ENCODE measurements at regions not wholly inside any gene's neighbourhood (a gene's known extent, or its start where the extent isn't known, plus 50 kb on each side); places are given as distances from the start of the nearest gene placed in this dataset.
A peak's percentile ranks its signal among the peaks of the same experiment; 100 is the strongest.

GRCh38 chr16:66278604-66279262 lies 87.8 kb upstream of the CDH5 start:
- TF ChIP-seq, protein P1, sequence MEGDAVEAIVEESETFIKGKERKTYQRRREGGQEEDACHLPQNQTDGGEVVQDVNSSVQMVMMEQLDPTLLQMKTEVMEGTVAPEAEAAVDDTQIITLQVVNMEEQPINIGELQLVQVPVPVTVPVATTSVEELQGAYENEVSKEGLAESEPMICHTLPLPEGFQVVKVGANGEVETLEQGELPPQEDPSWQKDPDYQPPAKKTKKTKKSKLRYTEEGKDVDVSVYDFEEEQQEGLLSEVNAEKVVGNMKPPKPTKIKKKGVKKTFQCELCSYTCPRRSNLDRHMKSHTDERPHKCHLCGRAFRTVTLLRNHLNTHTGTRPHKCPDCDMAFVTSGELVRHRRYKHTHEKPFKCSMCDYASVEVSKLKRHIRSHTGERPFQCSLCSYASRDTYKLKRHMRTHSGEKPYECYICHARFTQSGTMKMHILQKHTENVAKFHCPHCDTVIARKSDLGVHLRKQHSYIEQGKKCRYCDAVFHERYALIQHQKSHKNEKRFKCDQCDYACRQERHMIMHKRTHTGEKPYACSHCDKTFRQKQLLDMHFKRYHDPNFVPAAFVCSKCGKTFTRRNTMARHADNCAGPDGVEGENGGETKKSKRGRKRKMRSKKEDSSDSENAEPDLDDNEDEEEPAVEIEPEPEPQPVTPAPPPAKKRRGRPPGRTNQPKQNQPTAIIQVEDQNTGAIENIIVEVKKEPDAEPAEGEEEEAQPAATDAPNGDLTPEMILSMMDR (conservative IDR thresholded peaks at IDR 0.05; ENCODE audit: control insufficient read depth, insufficient read depth, low read depth, low read length) = no peak
- DNase-seq (ENCODE audit: low read depth) = no peak
- H3K4me3 ChIP-seq (ENCODE audit: control insufficient read depth, low read depth, low read length) = no peak overlapping the region

GRCh38 chr16:66278111-66278531 lies 88.4 kb upstream of the CDH5 start:
- TF ChIP-seq, protein P1 (conservative IDR thresholded peaks at IDR 0.05; ENCODE audit: control insufficient read depth, insufficient read depth, low read depth, low read length) = no peak
- no peak for DNase-seq (ENCODE audit: low read depth)
- H3K4me3 ChIP-seq (ENCODE audit: control insufficient read depth, low read depth, low read length) = no peak overlapping the region

GRCh38 chr16:66277311-66278070 lies 89.0 kb upstream of the CDH5 start:
- H3K4me3 ChIP-seq (ENCODE audit: control insufficient read depth, low read depth, low read length) = no peak overlapping the region
- TF ChIP-seq, protein P1 (conservative IDR thresholded peaks at IDR 0.05; ENCODE audit: control insufficient read depth, insufficient read depth, low read depth, low read length) = no peak
- DNase-seq (ENCODE audit: low read depth) = no peak

DNA sequence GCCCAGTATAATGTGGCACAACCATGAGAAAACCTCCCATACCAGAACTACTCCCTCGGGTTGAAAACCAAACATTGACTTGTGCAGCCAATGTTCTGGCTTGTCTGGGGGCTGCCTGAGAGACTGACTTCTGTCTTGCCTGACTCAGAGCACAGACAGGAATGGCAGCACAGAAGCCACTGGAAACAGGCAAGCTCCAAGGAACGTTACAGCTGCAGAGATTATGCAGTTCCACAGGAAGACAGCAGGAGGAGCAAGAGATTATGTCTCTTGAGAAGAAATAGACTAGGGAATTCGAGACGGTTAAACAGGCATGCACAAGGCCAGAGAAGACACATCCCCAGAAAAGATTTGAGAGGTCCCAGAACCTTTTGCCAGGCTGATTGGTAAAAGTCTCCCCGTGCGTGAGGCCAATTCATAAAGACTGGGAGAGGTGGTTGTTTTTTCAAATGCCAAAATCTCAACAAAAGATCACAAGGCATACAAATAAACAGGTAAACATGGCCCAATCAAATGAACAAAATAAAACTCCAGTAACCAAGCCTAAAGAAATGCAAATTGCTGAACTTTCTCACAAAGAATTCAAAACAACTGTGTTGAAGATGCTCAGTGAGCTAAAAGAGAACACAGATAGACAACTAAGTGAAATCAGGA lies 90.6 kb upstream of the CDH5 start:
- peak; percentile 80 for DNase-seq (ENCODE audit: low read depth)
- no peak overlapping the region for H3K4me3 ChIP-seq (ENCODE audit: control insufficient read depth, low read depth, low read length)
- TF ChIP-seq, protein P1 (conservative IDR thresholded peaks at IDR 0.05; ENCODE audit: control insufficient read depth, insufficient read depth, low read depth, low read length) = peak; percentile 93

DNA sequence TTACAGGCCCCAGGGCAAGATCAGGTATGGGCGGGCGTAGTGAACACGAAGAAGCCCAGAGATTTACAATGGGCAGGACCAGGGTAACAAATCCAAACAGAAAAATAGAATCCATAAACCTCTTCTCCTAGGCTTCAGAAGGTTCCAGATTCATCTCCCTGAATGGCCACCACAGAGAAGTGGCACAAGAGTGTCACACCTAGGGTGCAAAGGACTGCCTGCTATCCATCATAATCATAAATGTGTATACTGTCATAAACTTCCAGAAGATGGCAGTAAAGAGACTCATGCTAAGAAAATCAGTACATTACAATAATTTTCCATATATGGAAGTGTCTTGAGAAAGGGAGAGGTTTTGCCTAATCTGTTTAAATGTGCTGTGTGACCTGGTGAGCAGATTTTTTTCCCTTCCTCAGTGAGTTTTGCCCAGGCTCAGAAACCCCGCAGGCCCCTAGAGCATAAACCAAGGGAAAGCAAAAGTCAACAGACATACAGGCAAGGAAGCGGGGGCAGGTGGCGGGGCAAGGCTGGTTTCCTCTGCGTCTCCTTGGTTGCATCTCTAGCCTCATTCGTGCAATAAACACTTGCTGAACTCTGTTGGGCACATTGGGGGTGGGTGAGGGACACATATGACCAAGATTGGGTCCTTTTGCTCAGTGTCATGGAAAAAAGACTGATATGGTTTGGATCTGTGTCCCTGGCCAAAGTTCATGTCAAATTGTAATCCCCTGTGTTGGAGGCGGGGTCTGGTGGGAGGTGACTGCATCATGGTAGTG lies 92.0 kb upstream of the CDH5 start:
- no peak overlapping the region for H3K4me3 ChIP-seq (ENCODE audit: control insufficient read depth, low read depth, low read length)
- peak; percentile 44 for DNase-seq (ENCODE audit: low read depth)
- TF ChIP-seq, protein P1 (conservative IDR thresholded peaks at IDR 0.05; ENCODE audit: control insufficient read depth, insufficient read depth, low read depth, low read length) = peak; percentile 30

DNA sequence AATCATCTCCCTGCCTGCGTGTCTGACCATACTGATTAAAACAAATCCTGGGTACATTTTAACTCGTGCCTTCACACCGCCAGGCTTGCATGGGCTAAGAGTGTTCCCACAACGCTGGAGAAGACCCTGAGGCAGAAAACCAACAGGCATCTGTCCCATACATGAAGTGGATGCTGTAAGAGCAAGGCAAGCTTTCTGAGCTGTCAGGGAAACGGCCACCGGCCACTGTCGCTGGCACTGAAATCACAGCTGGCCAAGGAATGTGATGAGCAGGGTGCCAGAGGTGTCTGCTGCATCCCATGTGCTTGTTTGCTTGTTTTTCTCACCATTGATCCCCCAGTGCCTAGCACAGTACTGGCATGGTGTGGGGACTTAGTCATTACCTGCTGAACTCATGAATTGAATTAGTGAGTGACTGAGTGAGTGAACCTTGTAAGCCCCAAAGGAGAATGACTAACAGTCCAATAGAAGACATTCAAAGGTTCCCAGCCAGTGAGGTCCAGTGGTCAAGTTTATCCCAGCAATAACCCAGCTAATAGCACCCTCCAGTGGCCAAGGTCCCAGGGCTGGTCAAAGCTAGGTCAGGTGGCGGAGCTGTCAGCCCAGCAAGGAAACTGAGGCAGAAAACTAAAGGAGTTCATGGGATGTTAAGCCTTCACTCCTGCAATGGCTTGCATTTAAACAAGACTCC lies 92.7 kb upstream of the CDH5 start:
- H3K4me3 ChIP-seq (ENCODE audit: control insufficient read depth, low read depth, low read length) = no peak overlapping the region
- TF ChIP-seq, protein P1 (conservative IDR thresholded peaks at IDR 0.05; ENCODE audit: control insufficient read depth, insufficient read depth, low read depth, low read length) = peak; percentile 71
- DNase-seq (ENCODE audit: low read depth) = peak; percentile 90

Measured in fibroblast of mammary gland (primary cell).